CD8-positive, alpha-beta memory T cell (primary cell): ENCODE measurements at regions not wholly inside any gene's neighbourhood (a gene's known extent, or its start where the extent isn't known, plus 50 kb on each side); places are given as distances from the start of the nearest gene placed in this dataset.

ENCODE experiments used
- CTCF ChIA-PET: fragments of 350-600 bp; sonication (Branson Sonifier 250); formaldehyde crosslinking; loops from one replicate; lab custom pipeline; 2021; ENCODE audit warnings: antibody characterized with exemption; lab: Charles Lee
- POLR2A ChIA-PET: fragments of 350-600 bp; sonication (Branson Sonifier 250); formaldehyde crosslinking; loops from one replicate; lab custom pipeline; 2021; ENCODE audit warnings: antibody characterized with exemption; lab: Charles Lee
- DNase-seq, 5 donors: peaks; one replicate each; pipeline versions ENCODE4 v3.0.0 to v3.0.0-alpha.2; 2020 to 2022; ENCODE audit warnings: mixed read lengths in 1 of 5
- H3K27ac ChIP-seq: one replicate; pipeline ENCODE4 v1.7.0; 2013; ENCODE audit warnings: low read depth, mild to moderate bottlenecking, low read length, moderate library complexity
- H3K27me3 ChIP-seq: 2 replicates; pipeline ENCODE4 v1.7.0; 2013; ENCODE audit warnings: low read length, mild to moderate bottlenecking; ENCODE audit not compliant: insufficient read depth, poor library complexity, severe bottlenecking
- H3K36me3 ChIP-seq: 2 replicates; pipeline ENCODE4 v1.7.0; 2013; ENCODE audit warnings: mild to moderate bottlenecking, low read length, moderate library complexity; ENCODE audit not compliant: insufficient read depth
- H3K4me1 ChIP-seq: 2 replicates; pipeline ENCODE4 v1.7.0; 2013; ENCODE audit warnings: mild to moderate bottlenecking, low read length, moderate library complexity; ENCODE audit not compliant: insufficient read depth
- H3K4me3 ChIP-seq: 2 replicates; pipeline ENCODE4 v1.7.0; 2013; ENCODE audit warnings: mild to moderate bottlenecking, low read length
- H3K9me3 ChIP-seq: 2 replicates; pipeline ENCODE4 v1.7.0; 2013; ENCODE audit warnings: mild to moderate bottlenecking, low read length
- H3K27ac Mint-ChIP-seq, 8 donors: one replicate each; pipeline ENCODE4 v1.8.0; 2020 to 2021; ENCODE audit warnings: mixed read lengths in 8 of 8, mild to moderate bottlenecking in 6 of 8, inconsistent platforms in 3 of 8, moderate library complexity in 3 of 8
- H3K27me3 Mint-ChIP-seq, 2 donors: one replicate each; pipeline ENCODE4 v1.8.0; 2020 to 2021; ENCODE audit warnings: mixed read lengths in 2 of 2, mild to moderate bottlenecking in 1 of 2, moderate library complexity in 1 of 2
- H3K36me3 Mint-ChIP-seq, 3 donors: one replicate each; pipeline ENCODE4 v1.8.0; 2020 to 2021; ENCODE audit warnings: mixed read lengths in 3 of 3, inconsistent platforms in 1 of 3, mild to moderate bottlenecking in 1 of 3
- H3K4me1 Mint-ChIP-seq, 3 donors: one replicate each; pipeline ENCODE4 v1.8.0; 2020 to 2021; ENCODE audit warnings: mixed read lengths in 3 of 3, inconsistent platforms in 1 of 3, mild to moderate bottlenecking in 1 of 3
- H3K4me3 Mint-ChIP-seq, 7 donors: one replicate each; pipeline ENCODE4 v1.8.0; 2020 to 2021; ENCODE audit warnings: mixed read lengths in 7 of 7, mild to moderate bottlenecking in 6 of 7, moderate library complexity in 4 of 7, inconsistent platforms in 2 of 7
- H3K9me3 Mint-ChIP-seq, 5 donors: one replicate each; pipeline ENCODE4 v1.8.0; 2020 to 2022; ENCODE audit warnings: mixed read lengths in 5 of 5, mild to moderate bottlenecking in 3 of 5, moderate library complexity in 2 of 5, inconsistent platforms in 1 of 5

- DNase-seq: no peak
- Mint-ChIP-seq H3K36me3 (peaks cover 0 to 4% (median 0%) of the 10 kb centered on the region in 3 donors), H3K4me3 (no peak overlapping the region), H3K9me3 (no peaks in the 10 kb centered on the region), H3K27ac (no peak overlapping the region), H3K27me3 (no peaks in the 10 kb centered on the region), H3K4me1 (peaks cover 0 to under 1% (median 0%) of the 10 kb centered on the region in 3 donors)
- POLR2A ChIA-PET: no interaction called here
- Histone ChIP-seq H3K4me1 (no peaks in the 10 kb centered on the region), H3K36me3 (no peaks in the 10 kb centered on the region), H3K27ac (no peak overlapping the region), H3K9me3 (no peaks in the 10 kb centered on the region), H3K4me3 (no peak overlapping the region), H3K27me3 (no peaks in the 10 kb centered on the region)
- CTCF ChIA-PET: no interaction called here
Measured at GRCh38 chr3:34033839-34034238, 235.4 kb downstream of the PDCD6IP start.

DNA sequence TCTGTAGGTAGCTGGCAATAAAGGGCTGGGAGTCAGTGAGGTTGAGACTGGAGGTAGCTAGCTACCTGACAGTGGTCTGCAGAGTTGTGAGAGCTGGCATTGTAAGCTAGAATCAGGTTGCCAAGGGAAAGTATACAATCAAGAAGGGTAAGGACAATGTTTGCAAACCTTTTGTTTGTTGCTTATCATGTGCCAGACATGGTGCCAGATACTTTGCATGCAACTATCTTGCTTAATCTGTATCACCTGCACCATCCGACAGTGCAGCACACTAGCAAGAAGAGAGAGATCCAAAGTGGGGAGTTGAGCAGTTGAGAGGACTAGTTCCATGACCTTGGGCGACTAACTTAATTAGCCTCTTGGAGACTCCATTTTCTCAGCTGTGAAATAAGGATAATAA is 236.4 kb downstream of the PDCD6IP start:
- no peak for DNase-seq
- H3K27ac Mint-ChIP-seq: no peak overlapping the region
- ChIA-PET CTCF (no interaction called here), POLR2A (no interaction called here)
- Histone ChIP-seq H3K4me1 (no peaks in the 10 kb centered on the region), H3K4me3 (no peak overlapping the region), H3K9me3 (no peaks in the 10 kb centered on the region), H3K27ac (no peak overlapping the region), H3K36me3 (no peaks in the 10 kb centered on the region), H3K27me3 (no peaks in the 10 kb centered on the region)
- H3K9me3 Mint-ChIP-seq: no peaks in the 10 kb centered on the region
- no peak overlapping the region for H3K4me3 Mint-ChIP-seq
- no peaks in the 10 kb centered on the region for H3K27me3 Mint-ChIP-seq
- H3K36me3 Mint-ChIP-seq: peaks cover 0 to 4% (median 0%) of the 10 kb centered on the region in 3 donors
- no peaks in the 10 kb centered on the region for H3K4me1 Mint-ChIP-seq

DNA sequence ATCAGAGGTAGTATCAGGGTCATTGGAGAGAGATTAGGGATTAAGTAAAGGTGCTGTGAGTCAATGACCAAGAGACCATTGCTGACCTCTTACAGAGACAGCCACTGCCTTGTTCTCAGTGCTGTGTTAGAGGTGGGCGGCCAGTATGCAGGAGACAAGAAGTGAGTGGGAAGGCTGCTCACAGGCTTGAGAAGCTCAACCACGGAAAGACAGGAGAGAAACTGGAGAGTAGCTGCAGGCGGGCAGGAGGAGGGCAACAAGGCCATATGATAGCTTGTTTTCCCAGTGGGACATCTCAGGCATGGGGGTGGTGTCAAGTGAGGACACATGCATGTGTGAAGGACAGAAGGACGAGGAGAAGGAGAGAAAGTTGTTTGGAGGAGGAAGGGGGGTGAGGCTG is 237.3 kb downstream of the PDCD6IP start:
- Histone ChIP-seq H3K27ac (no peak overlapping the region), H3K4me1 (no peaks in the 10 kb centered on the region), H3K4me3 (no peak overlapping the region), H3K36me3 (no peaks in the 10 kb centered on the region), H3K27me3 (no peaks in the 10 kb centered on the region), H3K9me3 (no peaks in the 10 kb centered on the region)
- no peaks in the 10 kb centered on the region for H3K4me1 Mint-ChIP-seq
- DNase-seq: no peak
- H3K27ac Mint-ChIP-seq: no peak overlapping the region
- peaks cover 0 to 4% (median 0%) of the 10 kb centered on the region in 3 donors for H3K36me3 Mint-ChIP-seq
- POLR2A ChIA-PET: no interaction called here
- CTCF ChIA-PET: no interaction called here
- no peaks in the 10 kb centered on the region for H3K27me3 Mint-ChIP-seq
- H3K9me3 Mint-ChIP-seq: no peaks in the 10 kb centered on the region
- no peak overlapping the region for H3K4me3 Mint-ChIP-seq

GRCh38 chr3:34037260-34037659 is 238.8 kb downstream of the PDCD6IP start:
- H3K4me1 Mint-ChIP-seq: no peaks in the 10 kb centered on the region
- H3K9me3 ChIP-seq: no peaks in the 10 kb centered on the region
- no peaks in the 10 kb centered on the region for H3K4me1 ChIP-seq
- no peaks in the 10 kb centered on the region for H3K36me3 ChIP-seq
- POLR2A ChIA-PET: no interaction called here
- no peak for DNase-seq
- H3K4me3 Mint-ChIP-seq: no peak overlapping the region
- no peaks in the 10 kb centered on the region for H3K36me3 Mint-ChIP-seq
- no peaks in the 10 kb centered on the region for H3K27me3 ChIP-seq
- CTCF ChIA-PET: no interaction called here
- H3K27ac Mint-ChIP-seq: peak overlapping the region in 1 of 8 donors; percentile 47
- no peaks in the 10 kb centered on the region for H3K9me3 Mint-ChIP-seq
- no peaks in the 10 kb centered on the region for H3K27me3 Mint-ChIP-seq
- H3K4me3 ChIP-seq: no peak overlapping the region
- no peak overlapping the region for H3K27ac ChIP-seq

DNA sequence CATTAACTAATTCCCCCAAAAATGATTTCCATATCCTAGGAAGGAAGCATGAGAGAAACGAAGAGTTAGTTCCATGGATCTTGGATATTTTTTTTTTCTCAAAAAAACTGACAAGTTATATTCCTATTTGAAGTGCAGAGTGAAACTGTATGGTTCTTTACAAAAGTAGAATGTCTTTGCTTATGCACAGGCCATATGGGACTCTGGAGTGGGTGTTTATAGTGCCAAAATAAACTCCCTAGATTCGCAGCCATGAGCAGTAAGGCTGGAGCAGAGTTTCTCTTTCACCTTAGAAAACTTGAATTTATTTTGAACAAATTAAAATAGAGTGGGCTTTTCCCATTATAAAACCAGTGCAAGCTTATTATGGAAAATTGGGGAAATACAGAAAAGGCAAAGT is 239.7 kb downstream of the PDCD6IP start:
- Histone ChIP-seq H3K4me1 (no peaks in the 10 kb centered on the region), H3K9me3 (no peaks in the 10 kb centered on the region), H3K27me3 (no peaks in the 10 kb centered on the region), H3K4me3 (no peak overlapping the region), H3K27ac (no peak overlapping the region), H3K36me3 (no peaks in the 10 kb centered on the region)
- no peaks in the 10 kb centered on the region for H3K36me3 Mint-ChIP-seq
- no peaks in the 10 kb centered on the region for H3K27me3 Mint-ChIP-seq
- no peak for DNase-seq
- no peaks in the 10 kb centered on the region for H3K4me1 Mint-ChIP-seq
- no peak overlapping the region for H3K4me3 Mint-ChIP-seq
- peak overlapping the region in 1 of 8 donors; percentile 24 for H3K27ac Mint-ChIP-seq
- ChIA-PET CTCF (no interaction called here), POLR2A (no interaction called here)
- H3K9me3 Mint-ChIP-seq: no peaks in the 10 kb centered on the region

DNA sequence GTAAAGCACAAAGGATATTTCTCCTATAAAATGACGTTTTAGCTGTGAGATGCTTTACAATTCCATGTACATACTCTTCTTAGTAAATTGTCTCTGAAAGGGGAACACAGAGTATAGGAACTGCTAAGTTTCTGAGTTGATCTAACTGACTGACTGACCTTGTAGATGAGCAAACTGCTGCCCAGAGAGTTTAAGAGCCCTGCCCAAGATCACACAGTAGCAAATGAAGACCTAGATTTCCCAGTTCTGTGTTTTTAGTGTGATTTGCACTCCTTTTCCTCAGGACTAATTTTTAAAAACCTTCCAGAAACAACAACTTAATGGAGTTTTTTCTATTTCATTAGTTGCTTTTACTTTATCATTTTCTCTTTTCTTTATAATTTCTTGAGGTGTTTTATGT is 247.7 kb downstream of the PDCD6IP start:
- no peak overlapping the region for H3K27ac Mint-ChIP-seq
- H3K27me3 Mint-ChIP-seq: peaks cover 0 to 3% of the 10 kb centered on the region in 2 donors
- Histone ChIP-seq H3K36me3 (no peaks in the 10 kb centered on the region), H3K4me1 (no peaks in the 10 kb centered on the region), H3K9me3 (no peaks in the 10 kb centered on the region), H3K4me3 (no peak overlapping the region), H3K27ac (no peak overlapping the region), H3K27me3 (no peaks in the 10 kb centered on the region)
- no peak for DNase-seq
- POLR2A ChIA-PET: no interaction called here
- H3K4me1 Mint-ChIP-seq: peaks cover 0 to 4% (median 0%) of the 10 kb centered on the region in 3 donors
- H3K4me3 Mint-ChIP-seq: no peak overlapping the region
- H3K36me3 Mint-ChIP-seq: no peaks in the 10 kb centered on the region
- CTCF ChIA-PET: no interaction called here
- H3K9me3 Mint-ChIP-seq: no peaks in the 10 kb centered on the region

GRCh38 chr3:34053626-34054025 is 255.2 kb downstream of the PDCD6IP start:
- H3K9me3 ChIP-seq: no peaks in the 10 kb centered on the region
- no peaks in the 10 kb centered on the region for H3K4me1 ChIP-seq
- H3K4me1 Mint-ChIP-seq: no peaks in the 10 kb centered on the region
- ChIA-PET CTCF (no interaction called here), POLR2A (no interaction called here)
- H3K4me3 ChIP-seq: no peak overlapping the region
- no peak overlapping the region for H3K4me3 Mint-ChIP-seq
- H3K27ac ChIP-seq: no peak overlapping the region
- H3K36me3 ChIP-seq: no peaks in the 10 kb centered on the region
- peaks cover 6 to 11% of the 10 kb centered on the region in 2 donors for H3K27me3 Mint-ChIP-seq
- no peak overlapping the region for H3K27ac Mint-ChIP-seq
- no peaks in the 10 kb centered on the region for H3K9me3 Mint-ChIP-seq
- H3K36me3 Mint-ChIP-seq: peaks cover 0 to 4% (median 1%) of the 10 kb centered on the region in 3 donors
- no peaks in the 10 kb centered on the region for H3K27me3 ChIP-seq
- no peak for DNase-seq

DNA sequence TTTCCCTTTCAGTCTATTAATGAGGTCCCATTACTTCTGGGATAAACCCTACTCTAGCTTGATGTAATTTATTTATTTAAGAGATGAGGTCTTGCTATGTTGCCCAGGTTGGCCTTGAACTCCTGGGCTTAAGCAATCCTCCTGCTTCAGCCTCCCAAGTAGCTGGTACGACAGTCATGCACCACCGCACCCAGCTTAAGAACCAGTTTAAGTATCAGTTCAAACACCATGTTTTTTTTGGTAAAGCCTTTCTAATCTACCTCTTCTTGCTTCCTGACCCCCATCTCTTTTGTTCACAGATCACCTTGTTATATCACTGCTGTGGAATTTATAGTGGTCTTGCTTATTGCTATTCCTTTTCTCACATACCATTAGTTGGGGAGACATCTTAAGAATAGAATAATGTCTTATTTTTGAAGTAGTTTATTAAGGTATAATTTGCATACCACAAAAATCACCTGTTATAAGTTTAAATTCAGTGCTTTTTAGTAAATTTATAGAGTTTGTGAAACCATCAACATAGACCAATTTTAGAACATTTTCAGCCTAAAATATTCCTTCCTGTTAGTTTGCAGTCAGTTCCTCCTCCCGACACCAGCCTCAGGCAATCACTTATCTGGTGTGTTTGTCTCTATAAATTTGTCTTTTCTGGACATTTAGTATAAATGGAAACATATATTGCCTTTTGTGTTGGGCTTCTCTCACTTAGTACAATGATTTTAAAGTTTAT is 257.9 kb downstream of the PDCD6IP start:
- H3K27ac ChIP-seq: peak overlapping the region; percentile 11

More for the DNA sequence above, 257.9 kb downstream of the PDCD6IP start:
- Mint-ChIP-seq H3K36me3 (peaks cover 0 to 12% (median 1%) of the 10 kb centered on the region in 3 donors), H3K27ac (no peak overlapping the region), H3K9me3 (peaks cover 0 to 2% (median 0%) of the 10 kb centered on the region in 5 donors), H3K4me1 (no peaks in the 10 kb centered on the region), H3K27me3 (peaks cover 3 to 11% of the 10 kb centered on the region in 2 donors), H3K4me3 (no peak overlapping the region)
- Histone ChIP-seq H3K4me3 (no peak overlapping the region), H3K4me1 (no peaks in the 10 kb centered on the region), H3K9me3 (no peaks in the 10 kb centered on the region), H3K27me3 (no peaks in the 10 kb centered on the region), H3K36me3 (no peaks in the 10 kb centered on the region)
- CTCF ChIA-PET: no interaction called here
- no peak for DNase-seq
- POLR2A ChIA-PET: no interaction called here
